ENCODE measurements at regions not wholly inside any gene's neighbourhood (a gene's known extent, or its start where the extent isn't known, plus 50 kb on each side); places are given as distances from the start of the nearest gene placed in this dataset.

DNA sequence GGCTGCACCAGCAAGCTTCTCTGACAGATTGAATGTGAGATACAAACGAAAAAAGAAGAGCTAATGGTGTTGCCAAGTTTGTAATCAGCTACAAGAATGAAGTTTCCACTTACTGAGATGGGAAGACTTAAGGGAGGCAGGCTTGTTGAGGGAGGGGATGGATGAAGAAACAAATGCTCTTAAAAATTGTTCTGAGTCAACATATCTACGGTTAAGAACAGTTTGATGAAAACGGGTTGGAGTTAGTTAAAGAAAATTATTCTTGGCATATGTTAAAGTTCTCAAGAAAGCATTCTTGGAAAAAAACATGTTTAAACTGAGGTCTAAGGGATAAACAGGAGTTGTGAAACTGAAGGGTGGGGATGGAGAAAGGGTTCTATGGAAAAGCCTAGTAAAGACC lies 816.3 kb upstream of the HS3ST1 start:
- Histone ChIP-seq H3K27ac (no peak overlapping the region), H3K9me3 (no peaks in the 10 kb centered on the region), H3K4me3 (no peak overlapping the region), H3K36me3 (no peaks in the 10 kb centered on the region), H3K27me3 (no peaks in the 10 kb centered on the region), H3K4me1 (no peaks in the 10 kb centered on the region)
- intact Hi-C loops (cut with DNase I), result no loop called here
- TF ChIP-seq, protein P1, sequence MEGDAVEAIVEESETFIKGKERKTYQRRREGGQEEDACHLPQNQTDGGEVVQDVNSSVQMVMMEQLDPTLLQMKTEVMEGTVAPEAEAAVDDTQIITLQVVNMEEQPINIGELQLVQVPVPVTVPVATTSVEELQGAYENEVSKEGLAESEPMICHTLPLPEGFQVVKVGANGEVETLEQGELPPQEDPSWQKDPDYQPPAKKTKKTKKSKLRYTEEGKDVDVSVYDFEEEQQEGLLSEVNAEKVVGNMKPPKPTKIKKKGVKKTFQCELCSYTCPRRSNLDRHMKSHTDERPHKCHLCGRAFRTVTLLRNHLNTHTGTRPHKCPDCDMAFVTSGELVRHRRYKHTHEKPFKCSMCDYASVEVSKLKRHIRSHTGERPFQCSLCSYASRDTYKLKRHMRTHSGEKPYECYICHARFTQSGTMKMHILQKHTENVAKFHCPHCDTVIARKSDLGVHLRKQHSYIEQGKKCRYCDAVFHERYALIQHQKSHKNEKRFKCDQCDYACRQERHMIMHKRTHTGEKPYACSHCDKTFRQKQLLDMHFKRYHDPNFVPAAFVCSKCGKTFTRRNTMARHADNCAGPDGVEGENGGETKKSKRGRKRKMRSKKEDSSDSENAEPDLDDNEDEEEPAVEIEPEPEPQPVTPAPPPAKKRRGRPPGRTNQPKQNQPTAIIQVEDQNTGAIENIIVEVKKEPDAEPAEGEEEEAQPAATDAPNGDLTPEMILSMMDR (IDR thresholded peaks at IDR 0.05), result no peak
- no peak for ATAC-seq
- DNase-seq, result no peak

DNA sequence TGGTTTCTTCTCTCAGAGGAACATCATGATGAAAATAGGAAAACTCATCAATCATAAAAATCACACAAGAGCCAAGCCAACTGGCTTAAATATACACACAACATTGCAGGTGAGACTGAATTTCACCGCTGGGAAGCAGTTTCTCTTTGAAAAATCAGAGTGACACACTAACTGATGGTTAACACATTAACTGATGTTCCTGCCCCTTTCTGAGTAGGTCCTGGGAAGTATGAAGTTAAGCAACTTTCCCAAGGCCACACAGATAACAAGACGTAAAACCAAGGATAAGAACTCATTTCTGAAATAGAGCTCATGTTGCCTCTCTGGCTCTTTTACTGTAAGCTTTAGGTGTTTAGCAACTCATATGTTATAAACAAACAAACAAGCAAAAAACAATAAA lies 813.7 kb upstream of the HS3ST1 start:
- H3K4me1 ChIP-seq, result no peaks in the 10 kb centered on the region
- intact Hi-C loops (cut with DNase I), result no loop called here
- no peaks in the 10 kb centered on the region for H3K27me3 ChIP-seq
- no peaks in the 10 kb centered on the region for H3K36me3 ChIP-seq
- H3K9me3 ChIP-seq, result no peaks in the 10 kb centered on the region
- H3K27ac ChIP-seq, result no peak overlapping the region
- TF ChIP-seq, protein P1 (IDR thresholded peaks at IDR 0.05), result no peak
- no peak overlapping the region for H3K4me3 ChIP-seq
- peak; percentile 29 for ATAC-seq
- no peak for DNase-seq

DNA sequence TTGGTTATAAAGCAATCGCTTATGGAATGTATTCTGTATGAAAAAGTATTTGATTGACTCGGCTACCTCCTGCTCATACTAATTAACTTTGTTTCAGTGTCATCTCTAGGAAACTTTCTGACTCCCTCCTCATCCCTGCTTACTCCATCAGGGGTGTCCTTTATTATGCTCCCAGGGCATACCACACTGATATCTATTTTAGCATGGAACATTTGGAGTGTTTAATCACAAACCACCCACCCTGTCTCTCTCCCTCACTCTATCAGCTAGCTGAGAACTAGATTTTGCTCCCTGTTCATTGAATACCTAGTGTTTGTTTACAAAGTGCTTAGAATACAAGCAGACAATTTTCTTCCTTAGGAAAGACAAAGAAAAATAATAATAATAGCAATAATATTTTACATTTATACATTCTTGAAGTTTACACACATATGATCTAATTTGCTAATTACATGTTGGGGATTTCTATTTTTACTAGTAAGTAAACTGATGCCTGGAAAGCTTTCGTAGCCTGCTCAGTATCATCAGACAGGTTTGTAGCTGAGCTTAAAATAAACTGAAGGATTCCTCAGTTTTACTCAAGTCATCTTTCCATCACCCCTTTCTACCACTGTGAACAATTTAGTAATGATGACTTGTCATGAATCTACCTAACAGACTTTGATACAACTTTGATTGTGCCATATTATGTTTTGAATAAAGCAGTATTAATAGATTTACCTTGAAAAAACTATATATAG lies 811.4 kb upstream of the HS3ST1 start:
- no peak overlapping the region for H3K4me3 ChIP-seq
- ATAC-seq (no peak), DNase-seq (no peak)
- H3K27ac ChIP-seq, result no peak overlapping the region
- TF ChIP-seq, protein P1 (IDR thresholded peaks at IDR 0.05), result no peak
- no peaks in the 10 kb centered on the region for H3K9me3 ChIP-seq
- no peaks in the 10 kb centered on the region for H3K27me3 ChIP-seq
- intact Hi-C loops (cut with DNase I), result no loop called here
- no peaks in the 10 kb centered on the region for H3K4me1 ChIP-seq
- H3K36me3 ChIP-seq, result no peaks in the 10 kb centered on the region

DNA sequence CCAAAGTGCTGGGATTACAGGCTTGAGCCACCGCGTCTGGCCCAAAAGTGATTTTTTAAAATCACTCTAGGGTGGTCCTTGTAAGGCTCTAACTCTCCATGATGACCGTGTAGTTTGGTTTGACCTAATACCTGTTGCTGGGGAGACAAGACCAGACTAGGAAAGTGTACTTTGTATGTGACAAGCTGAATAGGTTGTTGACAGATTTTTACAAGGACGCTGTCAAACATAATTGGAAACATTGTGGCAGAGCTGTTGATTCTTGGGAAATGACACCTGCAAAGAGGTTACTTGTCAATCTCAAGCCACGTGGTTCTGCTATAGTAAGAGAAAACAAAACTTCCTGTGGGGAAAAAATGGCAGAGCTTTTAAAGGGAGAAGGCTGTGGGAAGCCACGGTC lies 802.4 kb upstream of the HS3ST1 start:
- TF ChIP-seq, protein P1 (IDR thresholded peaks at IDR 0.05), result no peak
- no peak for DNase-seq
- intact Hi-C loops (cut with DNase I), result no loop called here

DNA sequence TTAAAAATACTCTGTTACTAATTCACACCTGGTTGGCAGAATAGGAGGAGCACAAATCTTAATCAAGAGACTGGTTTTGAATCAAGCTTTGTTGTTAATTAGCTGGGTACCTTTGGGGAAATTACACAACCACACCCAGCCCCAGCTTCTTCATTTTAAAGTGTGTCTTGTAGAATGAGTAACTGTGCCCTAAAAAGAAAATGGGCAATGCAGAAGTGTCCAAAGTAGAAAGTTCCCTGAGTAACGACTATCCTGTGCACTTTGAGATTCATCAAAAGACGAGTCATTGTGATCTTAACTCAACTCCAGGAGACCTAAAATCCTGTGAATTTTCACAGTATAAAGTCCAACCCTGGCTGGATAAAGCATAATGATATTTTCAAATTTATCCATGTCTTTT lies 792.3 kb upstream of the HS3ST1 start:
- intact Hi-C loops (cut with DNase I), result no loop called here
- DNase-seq (no peak), ATAC-seq (no peak)
- Histone ChIP-seq H3K4me1 (no peaks in the 10 kb centered on the region), H3K4me3 (no peak overlapping the region), H3K9me3 (no peaks in the 10 kb centered on the region), H3K36me3 (no peaks in the 10 kb centered on the region), H3K27ac (no peak overlapping the region), H3K27me3 (no peaks in the 10 kb centered on the region)
- TF ChIP-seq, protein P1 (IDR thresholded peaks at IDR 0.05), result no peak

More for the DNA sequence above, 802.4 kb upstream of the HS3ST1 start:
- Histone ChIP-seq H3K27ac (no peak overlapping the region), H3K4me1 (no peaks in the 10 kb centered on the region), H3K9me3 (no peaks in the 10 kb centered on the region), H3K36me3 (no peaks in the 10 kb centered on the region), H3K27me3 (no peaks in the 10 kb centered on the region), H3K4me3 (no peak overlapping the region)
- ATAC-seq, result no peak

DNA sequence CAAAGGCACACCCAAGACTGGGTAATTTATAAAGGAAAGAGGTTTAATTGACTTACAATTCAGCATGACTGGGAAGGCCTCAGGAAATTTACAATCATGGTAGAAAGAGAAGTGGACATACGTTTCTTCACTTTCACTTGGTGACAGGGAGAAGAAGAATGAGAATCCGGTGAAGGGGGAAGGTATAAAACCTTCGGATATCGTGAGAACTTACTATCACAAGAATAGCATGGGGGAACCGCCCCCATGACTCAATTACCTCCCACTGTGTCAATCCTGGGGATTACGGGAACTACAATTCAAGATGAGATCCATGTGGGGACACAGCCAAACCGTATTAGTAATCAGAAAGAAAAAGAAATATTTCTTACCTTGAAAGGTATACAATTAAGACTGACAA lies 782.9 kb upstream of the HS3ST1 start:
- DNase-seq (no peak), ATAC-seq (no peak)
- Histone ChIP-seq H3K27ac (no peak overlapping the region), H3K27me3 (no peaks in the 10 kb centered on the region), H3K4me3 (no peak overlapping the region), H3K36me3 (no peaks in the 10 kb centered on the region), H3K4me1 (no peaks in the 10 kb centered on the region), H3K9me3 (no peaks in the 10 kb centered on the region)
- TF ChIP-seq, protein P1 (IDR thresholded peaks at IDR 0.05), result no peak
- intact Hi-C loops (cut with DNase I), result no loop called here

Measured in upper lobe of right lung (tissue), 1 donor.